Endothelial cell of umbilical vein (primary cell): ENCODE measurements at regions not wholly inside any gene's neighbourhood (a gene's known extent, or its start where the extent isn't known, plus 50 kb on each side); places are given as distances from the start of the nearest gene placed in this dataset.

Experiments used
- BruUV-seq: library from RNA; stranded (reverse); fragments of 400-500 nt; replicated peaks from 2 replicates; lab custom pipeline; 2021; lab: Mats Ljungman, UMichigan
- CTCF ChIA-PET: fragments of 300-600, 350-600 bp; sonication (Branson Sonifier 250); formaldehyde crosslinking; loops from one replicate; lab custom pipeline; 2021; ENCODE audit warnings: antibody characterized with exemption, inconsistent platforms; lab: Charles Lee
- POLR2A ChIA-PET: fragments of 300-600, 350-600 bp; sonication (Branson Sonifier 250); formaldehyde crosslinking; loops from one replicate; lab custom pipeline; 2021; ENCODE audit warnings: antibody characterized with exemption, inconsistent platforms; lab: Charles Lee
- DNase-seq: peaks from one replicate; pipeline ENCODE4 v3.0.0-alpha.2; 2011; ENCODE audit warnings: low read depth, low spot score
- FAIRE-seq: peaks from 2 replicates; lab custom pipeline; 2011; peaks lifted over from hg19 to GRCh38; lab: Jason Lieb, UNC
- H2AFZ ChIP-seq: 2 replicates; pipeline ENCODE4 v1.6.0; 2012; ENCODE audit warnings: low read depth, low read length, control low read depth, inconsistent platforms
- H3K27ac ChIP-seq: 2 replicates; pipeline ENCODE4 v1.5.1; 2011; ENCODE audit warnings: low read depth, mild to moderate bottlenecking, control low read depth, low read length, moderate library complexity; ENCODE audit not compliant: insufficient read depth
- H3K27me3 ChIP-seq, 2 experiments: 2 replicates each; pipeline versions ENCODE4 v1.6.0 to v1.6.1; 2011; ENCODE audit warnings: low read length in 2 of 2, mixed read lengths in 1 of 2; ENCODE audit not compliant: control insufficient read depth in 2 of 2, insufficient read depth in 2 of 2
- H3K36me3 ChIP-seq, 2 experiments: 2 replicates in 1 of 2; 3 replicates in 1 of 2; pipeline ENCODE4 v1.5.1; 2011; ENCODE audit warnings: low read length in 2 of 2, mild to moderate bottlenecking in 1 of 2, moderate library complexity in 1 of 2; ENCODE audit not compliant: control insufficient read depth in 2 of 2, insufficient read depth in 2 of 2; ENCODE audit errors: extremely low read depth in 1 of 2
- H3K4me1 ChIP-seq: 3 replicates; pipeline ENCODE4 v1.5.1; 2011; ENCODE audit warnings: mild to moderate bottlenecking, low read length; ENCODE audit not compliant: control insufficient read depth, insufficient read depth; ENCODE audit errors: extremely low read depth
- H3K4me2 ChIP-seq: 2 replicates; pipeline ENCODE4 v1.6.1; 2011; ENCODE audit warnings: low read length, control low read depth, mixed read lengths; ENCODE audit not compliant: insufficient read depth
- H3K4me3 ChIP-seq, 3 experiments: fragments of 200-600 bp in 1 of 3; sonication (generic), shearing (Covaris generic) in 1 of 3; replicated peaks in 1 of 3; 2 replicates each; pipeline ENCODE4 v1.5.1; 2011 to 2016; ENCODE audit warnings: control low read depth in 3 of 3, low read length in 3 of 3, mild to moderate bottlenecking in 2 of 3, inconsistent platforms in 1 of 3, low read depth in 1 of 3, moderate library complexity in 1 of 3; ENCODE audit not compliant: insufficient read depth in 1 of 3
- H3K79me2 ChIP-seq: 2 replicates; pipeline ENCODE4 v1.6.0; 2012; ENCODE audit warnings: low read length, inconsistent platforms; ENCODE audit not compliant: control insufficient read depth, insufficient read depth
- H3K9ac ChIP-seq: replicated peaks from 2 replicates; pipeline ENCODE3; 2011; ENCODE audit warnings: low read length, control low read depth; ENCODE audit not compliant: insufficient read depth; ENCODE audit errors: extremely low read depth
- H3K9me1 ChIP-seq: replicated peaks from 3 replicates; pipeline ENCODE4 v1.6.0; 2011; ENCODE audit warnings: mild to moderate bottlenecking, low read length; ENCODE audit not compliant: control insufficient read depth, insufficient read depth; ENCODE audit errors: extremely low read depth
- H3K9me3 ChIP-seq: replicated peaks from 2 replicates; pipeline ENCODE4 v1.5.1; 2012; ENCODE audit warnings: low read length, inconsistent platforms; ENCODE audit not compliant: control insufficient read depth, insufficient read depth
- H4K20me1 ChIP-seq: replicated peaks from 2 replicates; pipeline ENCODE3; 2011; ENCODE audit warnings: mild to moderate bottlenecking, low read length; ENCODE audit not compliant: control insufficient read depth, insufficient read depth; ENCODE audit errors: extremely low read depth
- CTCF ChIP-seq, 2 donors: IDR thresholded peaks; 1 replicate in 1 of 2; 2 replicates in 1 of 2; pipeline ENCODE4 v1.5.1; 2011; ENCODE audit warnings: low read length in 2 of 2, mild to moderate bottlenecking in 2 of 2, moderate library complexity in 2 of 2, control low read depth in 1 of 2, inconsistent platforms in 1 of 2, low read depth in 1 of 2; ENCODE audit not compliant: insufficient read depth in 1 of 2; ENCODE audit errors: extremely low read depth in 1 of 2
- EZH2 ChIP-seq: IDR thresholded peaks from 2 replicates; pipeline ENCODE4 v1.6.1; 2012; ENCODE audit warnings: borderline replicate concordance, low read depth, mild to moderate bottlenecking, moderate library complexity, low read length, inconsistent platforms; ENCODE audit not compliant: severe bottlenecking
- FOS ChIP-seq: IDR thresholded peaks from 2 replicates; pipeline ENCODE4 v1.6.1; 2011; ENCODE audit warnings: mild to moderate bottlenecking, low read length, moderate library complexity, borderline replicate concordance; ENCODE audit not compliant: insufficient read depth
- GATA2 ChIP-seq: IDR thresholded peaks from 2 replicates; pipeline ENCODE4 v1.7.0; 2011; ENCODE audit warnings: low read depth, mild to moderate bottlenecking, moderate library complexity, mixed read lengths, low read length; ENCODE audit not compliant: insufficient read length, insufficient read depth
- MYC ChIP-seq: IDR thresholded peaks from one replicate; pipeline ENCODE4 v1.6.1; 2011; ENCODE audit warnings: mild to moderate bottlenecking, low read depth, low read length
- POLR2A ChIP-seq: IDR thresholded peaks from 2 replicates; pipeline ENCODE4 v1.6.1; 2012; ENCODE audit warnings: low read depth, mild to moderate bottlenecking, control low read depth, low read length
- dilution Hi-C: fragments of 300-500 bp; cut with MboI; formaldehyde crosslinking; loops from one replicate; pipeline ENCODE4 v1.15.0; 2019; ENCODE audit warnings: low sequenced_read_pairs; ENCODE audit not compliant: extremely low pct_ligation_motif_present
- intact Hi-C: fragments of 100-400 bp; cut with micrococcal nuclease; formaldehyde crosslinking; loops from one replicate; pipeline ENCODE4 v1.10.0; 2022

GRCh38 chr14:26917086-26917485 is 319.3 kb upstream of the NOVA1 start:
- no peak overlapping the region for H2AFZ ChIP-seq
- peak; percentile 47 for FAIRE-seq
- dilution Hi-C loops, result no loop called here
- peaks cover 0 to 1% of the 10 kb centered on the region in 2 experiments for H3K27me3 ChIP-seq
- no TSS peak for BruUV-seq
- no peaks in the 10 kb centered on the region for H3K9me1 ChIP-seq
- DNase-seq, result peak; percentile 28
- no peak overlapping the region for H3K9ac ChIP-seq
- no peaks in the 10 kb centered on the region for H4K20me1 ChIP-seq
- H3K4me3 ChIP-seq, result no peak overlapping the region
- no peak for TF ChIP-seq FOS
- peak; percentile 30 to 48 for TF ChIP-seq CTCF (IDR thresholded peaks at IDR 0.05; ENCODE audit: extremely low read depth in 1 of 2, insufficient read depth in 1 of 2, low read depth in 1 of 2, low read length in 2 of 2)
- no peaks in the 10 kb centered on the region for H3K4me1 ChIP-seq
- intact Hi-C loops, result loop anchor here (2.0 to 5.0 kb wide), 3 partner anchors 186 to 525 kb away; partner anchors contain the start of gene NOVA1
- no peaks in the 10 kb centered on the region for H3K9me3 ChIP-seq
- ChIA-PET CTCF (interaction anchor here (0.7 to 2.0 kb wide), 30 partner anchors 9 to 1504 kb away, joined by 3 to 21 read pairs (median 3); no protein-coding TSS in a partner anchor), POLR2A (no interaction called here)
- no peaks in the 10 kb centered on the region for H3K79me2 ChIP-seq
- no peaks in the 10 kb centered on the region for H3K36me3 ChIP-seq
- no peak overlapping the region for H3K27ac ChIP-seq
- no peak overlapping the region for H3K4me2 ChIP-seq

GRCh38 chr14:26925876-26926584 is 328.2 kb upstream of the NOVA1 start:
- H3K4me3 ChIP-seq, result no peak overlapping the region
- H4K20me1 ChIP-seq, result no peaks in the 10 kb centered on the region
- ChIA-PET POLR2A (no interaction called here), CTCF (no interaction called here)
- BruUV-seq, result no TSS peak
- no peak overlapping the region for H3K9ac ChIP-seq
- no peak overlapping the region for H3K27ac ChIP-seq
- no peak overlapping the region for H3K4me2 ChIP-seq
- DNase-seq, result no peak
- no peak for FAIRE-seq
- dilution Hi-C loops, result no loop called here
- no peak overlapping the region for H2AFZ ChIP-seq
- H3K79me2 ChIP-seq, result no peaks in the 10 kb centered on the region
- intact Hi-C loops, result no loop called here
- H3K36me3 ChIP-seq, result no peaks in the 10 kb centered on the region
- TF ChIP-seq MYC (no peak), GATA2 (no peak), FOS (no peak), CTCF (IDR thresholded peaks at IDR 0.05; ENCODE audit: extremely low read depth in 1 of 2, insufficient read depth in 1 of 2, low read depth in 1 of 2, low read length in 2 of 2) (no peak), POLR2A (no peak), EZH2 (no peak)
- no peaks in the 10 kb centered on the region for H3K9me1 ChIP-seq
- no peaks in the 10 kb centered on the region for H3K4me1 ChIP-seq
- H3K9me3 ChIP-seq, result no peaks in the 10 kb centered on the region
- H3K27me3 ChIP-seq, result no peaks in the 10 kb centered on the region
